Natural killer cell (primary cell): ENCODE measurements at regions not wholly inside any gene's neighbourhood (a gene's known extent, or its start where the extent isn't known, plus 50 kb on each side); places are given as distances from the start of the nearest gene placed in this dataset.
A peak's percentile ranks its signal among the peaks of the same experiment; 100 is the strongest.

ENCODE experiments used
- ATAC-seq, 3 donors: fragments of 150-1000 bp in 2 of 3; fragments of 200-7000 bp in 1 of 3; cut with Tn5 transposase; 1 replicate in 1 of 3; 2 replicates in 2 of 3; pipeline ENCODE4 v1.10.0; 2021; ENCODE audit warnings: mild to moderate bottlenecking in 2 of 3, moderate library complexity in 2 of 3
- DNase-seq, 2 donors: peaks; one replicate each; pipeline versions ENCODE4 v3.0.0 to v3.0.0-alpha.2; 2013 to 2021; ENCODE audit warnings: mixed read lengths in 1 of 2
- H3K27ac ChIP-seq: one replicate; pipeline ENCODE4 v1.5.1; 2013; ENCODE audit warnings: mild to moderate bottlenecking, low read length
- H3K27me3 ChIP-seq: one replicate; pipeline ENCODE4 v1.6.1; 2013; ENCODE audit warnings: low read length; ENCODE audit not compliant: control insufficient read depth, insufficient read depth
- H3K36me3 ChIP-seq: one replicate; pipeline ENCODE4 v1.6.1; 2013; ENCODE audit warnings: low read length; ENCODE audit not compliant: control insufficient read depth, insufficient read depth
- H3K4me1 ChIP-seq: one replicate; pipeline ENCODE4 v1.6.1; 2013; ENCODE audit warnings: low read length; ENCODE audit not compliant: control insufficient read depth, insufficient read depth
- H3K4me3 ChIP-seq: one replicate; pipeline ENCODE4 v1.5.1; 2013; ENCODE audit warnings: low read length
- H3K9me3 ChIP-seq: one replicate; pipeline ENCODE4 v1.6.1; 2013; ENCODE audit warnings: low read length; ENCODE audit not compliant: control insufficient read depth, insufficient read depth
- H3K27ac Mint-ChIP-seq, 2 donors: one replicate each; pipeline ENCODE4 v1.8.0; 2022; ENCODE audit warnings: mild to moderate bottlenecking in 2 of 2, mixed read lengths in 2 of 2, moderate library complexity in 1 of 2
- H3K27me3 Mint-ChIP-seq, 2 donors: one replicate each; pipeline ENCODE4 v1.8.0; 2022; ENCODE audit warnings: low read depth in 2 of 2, mixed read lengths in 2 of 2
- H3K36me3 Mint-ChIP-seq: one replicate; pipeline ENCODE4 v1.8.0; 2022; ENCODE audit warnings: mixed read lengths
- H3K4me1 Mint-ChIP-seq, 2 donors: one replicate each; pipeline ENCODE4 v1.8.0; 2022; ENCODE audit warnings: mixed read lengths in 2 of 2
- H3K4me3 Mint-ChIP-seq: one replicate; pipeline ENCODE4 v1.8.0; 2022; ENCODE audit warnings: mild to moderate bottlenecking, moderate library complexity, mixed read lengths
- H3K9me3 Mint-ChIP-seq, 2 donors: one replicate each; pipeline ENCODE4 v1.8.0; 2022; ENCODE audit warnings: mixed read lengths in 2 of 2
- CTCF ChIP-seq: fragments of 200-600 bp; IDR thresholded peaks from one replicate; pipeline ENCODE4 v1.8.0; 2022; ENCODE audit warnings: antibody characterized with exemption
- WGBS: methylation state at CpG from one replicate; pipeline ENCODE4 v1.1.7; 2013; ENCODE audit warnings: missing lambda C conversion rate; ENCODE audit not compliant: insufficient coverage; 5-methylcytosine and 5-hydroxymethylcytosine counted together
- intact Hi-C: fragments of 100-400 bp; cut with micrococcal nuclease; formaldehyde crosslinking; loops from one replicate; pipeline ENCODE4 v1.14.2; 2022

GRCh38 chr11:45079567-45079942 is 66.9 kb upstream of the PRDM11 start:
- H3K4me1 ChIP-seq: peaks cover 63% of the 10 kb centered on the region
- Mint-ChIP-seq H3K4me3 (peak overlapping the region; percentile 84), H3K36me3 (no peaks in the 10 kb centered on the region), H3K9me3 (no peaks in the 10 kb centered on the region), H3K4me1 (peaks cover 64 to 73% of the 10 kb centered on the region in 2 donors), H3K27me3 (peaks cover 16 to 20% of the 10 kb centered on the region in 2 donors), H3K27ac (peak overlapping the region; percentile 76 to 85)
- no peaks in the 10 kb centered on the region for H3K27me3 ChIP-seq
- TF ChIP-seq CTCF: no peak
- H3K27ac ChIP-seq: peak overlapping the region; percentile 46
- H3K9me3 ChIP-seq: no peaks in the 10 kb centered on the region
- no peak overlapping the region for H3K4me3 ChIP-seq
- 50% methylated on average over 1 of the region's 1 CpG for WGBS
- no peaks in the 10 kb centered on the region for H3K36me3 ChIP-seq
- ATAC-seq (peak; percentile 13 to 36 (median 16)), DNase-seq (peak in 1 of 2 donors; percentile 51)
- intact Hi-C loops: no loop called here

- Mint-ChIP-seq H3K4me1 (peaks cover 67 to 70% of the 10 kb centered on the region in 2 donors), H3K9me3 (no peaks in the 10 kb centered on the region), H3K27me3 (peaks cover 16 to 18% of the 10 kb centered on the region in 2 donors), H3K36me3 (no peaks in the 10 kb centered on the region), H3K27ac (peak overlapping the region; percentile 76 to 85), H3K4me3 (peak overlapping the region; percentile 84)
- WGBS: 9% methylated on average over 16 of the region's 16 CpGs
- Histone ChIP-seq H3K27ac (peak overlapping the region; percentile 46), H3K4me1 (peaks cover 65% of the 10 kb centered on the region), H3K9me3 (no peaks in the 10 kb centered on the region), H3K4me3 (no peak overlapping the region), H3K36me3 (no peaks in the 10 kb centered on the region), H3K27me3 (no peaks in the 10 kb centered on the region)
- ATAC-seq (peak; percentile 65 to 77 (median 75)), DNase-seq (peak; percentile 45 to 83)
- TF ChIP-seq CTCF: no peak
- intact Hi-C loops: loop anchor here (5.0 kb wide), 1 partner anchor 218 kb away; no protein-coding TSS in a partner anchor
These were observed 66.3 kb upstream of the PRDM11 start for GRCh38 chr11:45079943-45080719.

GRCh38 chr11:45082744-45083543 is 63.5 kb upstream of the PRDM11 start:
- Histone ChIP-seq H3K4me1 (peaks cover 80% of the 10 kb centered on the region), H3K27ac (peak overlapping the region; percentile 13)
- H3K4me3 Mint-ChIP-seq: peak overlapping the region; percentile 91

More at GRCh38 chr11:45082744-45083543, 63.5 kb upstream of the PRDM11 start:
- DNase-seq: peak in 1 of 2 donors; percentile 50
- no peaks in the 10 kb centered on the region for H3K36me3 ChIP-seq
- H3K9me3 ChIP-seq: no peaks in the 10 kb centered on the region
- Mint-ChIP-seq H3K27ac (peak overlapping the region; percentile 80), H3K27me3 (peaks cover 23 to 24% of the 10 kb centered on the region in 2 donors), H3K36me3 (no peaks in the 10 kb centered on the region), H3K9me3 (no peaks in the 10 kb centered on the region), H3K4me1 (peaks cover 73 to 81% of the 10 kb centered on the region in 2 donors)
- H3K27me3 ChIP-seq: no peaks in the 10 kb centered on the region
- no peak overlapping the region for H3K4me3 ChIP-seq
- 17% methylated on average over 10 of the region's 10 CpGs for WGBS
- peak; percentile 27 to 70 (median 63) for ATAC-seq
- intact Hi-C loops: loop anchor here (5.0 kb wide), 1 partner anchor 221 kb away; no protein-coding TSS in a partner anchor
- TF ChIP-seq CTCF: no peak
